Stimulated activated naive B cell treated with anti-CD40 and anti-IgM and Interleukin-4, amounts not matched to agents 10 μg/mL and 1 μg/mL and 100 μg/mL, for 72 hours (primary cell): ENCODE measurements at regions not wholly inside any gene's neighbourhood (a gene's known extent, or its start where the extent isn't known, plus 50 kb on each side); places are given as distances from the start of the nearest gene placed in this dataset.
"Not testable (repeated sequence)": the region's sequence is repeated elsewhere in the genome, so short reads cannot be mapped to it uniquely, and the experiment has no call there.

Experiments used
- ATAC-seq, 2 donors: fragments of 150-1000 bp; cut with Tn5 transposase; replicated peaks; 2 replicates each; pipeline ENCODE4 v1.10.0; 2021; ENCODE audit warnings: moderate library complexity in 1 of 2
- DNase-seq: peaks from one replicate; pipeline ENCODE4 v3.0.0; 2021
- H3K27ac Mint-ChIP-seq: one replicate; pipeline ENCODE4 v1.8.0; 2022; ENCODE audit warnings: mild to moderate bottlenecking, mixed read lengths
- H3K27me3 Mint-ChIP-seq, 2 donors: one replicate each; pipeline ENCODE4 v1.8.0; 2022; ENCODE audit warnings: mixed read lengths in 2 of 2
- H3K36me3 Mint-ChIP-seq, 2 donors: one replicate each; pipeline ENCODE4 v1.8.0; 2022; ENCODE audit warnings: mixed read lengths in 2 of 2, mild to moderate bottlenecking in 1 of 2
- H3K4me1 Mint-ChIP-seq, 2 donors: one replicate each; pipeline ENCODE4 v1.8.0; 2022; ENCODE audit warnings: mixed read lengths in 2 of 2, mild to moderate bottlenecking in 1 of 2
- H3K4me3 Mint-ChIP-seq, 2 donors: one replicate each; pipeline ENCODE4 v1.8.0; 2022; ENCODE audit warnings: mild to moderate bottlenecking in 2 of 2, mixed read lengths in 2 of 2, moderate library complexity in 1 of 2
- H3K9me3 Mint-ChIP-seq, 2 donors: one replicate each; pipeline ENCODE4 v1.8.0; 2022; ENCODE audit warnings: mixed read lengths in 2 of 2, mild to moderate bottlenecking in 1 of 2

DNA sequence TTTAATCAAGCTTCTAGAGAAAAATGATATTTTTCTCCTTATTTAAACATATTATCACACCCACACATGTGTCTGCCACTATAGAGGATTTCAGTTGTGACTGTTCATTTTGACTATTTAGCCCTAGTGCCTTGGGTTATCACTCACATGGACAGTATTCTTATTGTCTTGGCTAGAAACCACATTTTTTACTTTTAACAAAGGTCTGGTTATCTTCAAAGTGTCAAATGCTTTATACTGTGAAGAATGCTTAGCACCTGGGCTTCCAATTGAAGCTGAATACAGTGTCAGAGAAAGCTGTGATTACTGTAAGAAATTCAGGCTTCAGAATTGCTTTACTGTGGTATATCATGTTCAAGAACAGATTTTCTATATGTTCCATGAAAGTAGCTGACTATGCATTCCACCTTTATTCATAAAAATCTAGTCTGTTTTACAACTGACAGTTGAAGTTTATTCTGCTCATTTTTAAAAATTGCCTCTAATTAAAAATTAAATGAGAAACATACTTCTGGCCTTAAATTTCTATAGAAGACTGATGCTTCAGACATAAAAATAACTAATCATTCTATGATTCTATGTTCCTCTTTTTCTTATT lies 278.6 kb downstream of the SEMA3D start:
- Mint-ChIP-seq H3K4me3 (no peak overlapping the region), H3K27me3 (no peaks in the 10 kb centered on the region), H3K36me3 (no peaks in the 10 kb centered on the region), H3K9me3 (peaks cover 0 to 4% of the 10 kb centered on the region in 2 donors), H3K4me1 (no peaks in the 10 kb centered on the region), H3K27ac (no peak overlapping the region)
- ATAC-seq (no peak), DNase-seq (no peak)

DNA sequence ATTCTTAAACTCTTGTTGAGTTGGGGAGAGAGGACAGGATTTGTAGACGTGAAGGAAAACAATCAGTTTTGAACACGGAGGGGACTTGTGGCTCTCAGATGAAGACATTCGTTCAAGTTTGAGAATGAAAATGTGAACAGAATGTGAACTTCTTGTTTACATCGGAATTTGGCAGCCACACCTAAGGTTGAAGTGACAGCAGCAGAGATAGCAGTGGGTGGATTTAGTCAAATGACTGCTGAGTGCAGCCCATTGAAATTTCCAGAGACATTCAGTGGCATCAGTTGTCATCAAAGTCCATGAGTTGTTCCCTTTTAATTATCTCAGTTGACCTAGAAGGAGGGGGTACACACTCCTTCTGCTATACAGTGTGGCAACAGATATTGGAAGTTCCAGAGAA lies 280.0 kb downstream of the SEMA3D start:
- no peaks in the 10 kb centered on the region for H3K27me3 Mint-ChIP-seq
- H3K4me1 Mint-ChIP-seq = no peaks in the 10 kb centered on the region
- H3K27ac Mint-ChIP-seq = no peak overlapping the region
- H3K36me3 Mint-ChIP-seq = no peaks in the 10 kb centered on the region
- DNase-seq = no peak
- no peak for ATAC-seq
- H3K4me3 Mint-ChIP-seq = no peak overlapping the region
- H3K9me3 Mint-ChIP-seq = peaks cover 0 to 4% of the 10 kb centered on the region in 2 donors

DNA sequence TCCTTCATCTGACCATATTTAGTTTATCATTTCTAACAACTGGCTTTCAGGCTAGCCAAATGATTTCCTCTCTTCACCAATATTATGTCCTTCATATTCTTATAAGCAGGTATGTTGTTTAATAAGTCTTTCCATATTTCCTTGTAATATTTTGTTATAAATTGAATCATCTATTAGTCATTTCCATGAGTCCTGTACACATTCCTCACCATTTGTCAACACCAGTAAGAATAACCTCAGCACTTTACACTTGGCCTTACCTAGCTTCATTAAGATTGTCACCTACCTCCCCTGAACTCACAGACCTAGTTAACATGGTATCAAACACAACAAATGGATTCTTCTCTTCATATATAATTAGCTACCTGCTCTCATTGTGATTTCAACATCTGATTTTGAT lies 282.3 kb downstream of the SEMA3D start:
- no peak for ATAC-seq
- H3K4me3 Mint-ChIP-seq = no peak overlapping the region
- no peaks in the 10 kb centered on the region for H3K27me3 Mint-ChIP-seq
- H3K9me3 Mint-ChIP-seq = peaks cover 0 to 4% of the 10 kb centered on the region in 2 donors
- no peaks in the 10 kb centered on the region for H3K36me3 Mint-ChIP-seq
- H3K27ac Mint-ChIP-seq = no peak overlapping the region
- no peak for DNase-seq
- no peaks in the 10 kb centered on the region for H3K4me1 Mint-ChIP-seq

DNA sequence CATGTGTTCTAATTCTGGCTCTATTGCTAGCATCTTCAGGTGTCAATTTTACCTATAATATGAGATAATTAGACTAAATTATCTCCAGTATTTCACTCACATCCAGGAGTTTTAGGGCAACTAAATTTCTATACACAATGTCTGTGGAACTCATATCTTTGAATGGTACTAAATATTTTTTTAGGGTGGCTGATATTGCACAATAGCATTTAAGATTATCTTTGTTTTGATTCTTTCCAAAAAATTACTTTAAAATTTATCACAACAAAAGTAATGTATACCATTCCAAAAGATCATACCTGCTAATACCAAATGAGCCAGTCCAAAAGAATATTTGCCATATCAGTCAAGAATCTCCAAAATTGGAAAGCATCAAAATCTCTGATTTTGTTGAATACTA lies 285.5 kb downstream of the SEMA3D start:
- no peaks in the 10 kb centered on the region for H3K36me3 Mint-ChIP-seq
- no peak for ATAC-seq
- peaks cover 0 to 4% of the 10 kb centered on the region in 2 donors for H3K9me3 Mint-ChIP-seq
- DNase-seq = no peak
- no peaks in the 10 kb centered on the region for H3K27me3 Mint-ChIP-seq
- no peaks in the 10 kb centered on the region for H3K4me1 Mint-ChIP-seq
- H3K27ac Mint-ChIP-seq = no peak overlapping the region
- no peak overlapping the region for H3K4me3 Mint-ChIP-seq

DNA sequence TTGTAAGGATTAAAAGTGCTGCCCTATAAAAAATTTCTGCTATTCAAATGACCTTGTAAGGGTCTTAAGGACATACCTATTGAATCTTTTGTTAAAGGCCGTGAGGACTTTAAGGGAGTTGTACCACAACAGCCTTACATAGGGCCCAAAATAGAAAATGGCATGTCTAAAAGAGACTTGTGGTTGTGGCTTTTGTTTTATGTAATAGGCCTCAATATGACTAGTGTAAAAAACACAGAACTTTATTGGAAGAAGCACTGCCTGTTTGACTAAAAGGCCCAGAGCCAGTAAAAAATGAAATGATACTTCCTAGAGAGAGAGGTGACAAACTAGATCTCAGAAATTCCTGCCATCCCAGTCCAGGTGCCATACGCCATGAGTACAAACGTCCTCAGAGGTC lies 286.6 kb downstream of the SEMA3D start:
- ATAC-seq = no peak
- Mint-ChIP-seq H3K36me3 (no peaks in the 10 kb centered on the region), H3K27me3 (no peaks in the 10 kb centered on the region), H3K27ac (no peak overlapping the region), H3K4me1 (no peaks in the 10 kb centered on the region), H3K4me3 (no peak overlapping the region), H3K9me3 (peaks cover 0 to 4% of the 10 kb centered on the region in 2 donors)
- no peak for DNase-seq

DNA sequence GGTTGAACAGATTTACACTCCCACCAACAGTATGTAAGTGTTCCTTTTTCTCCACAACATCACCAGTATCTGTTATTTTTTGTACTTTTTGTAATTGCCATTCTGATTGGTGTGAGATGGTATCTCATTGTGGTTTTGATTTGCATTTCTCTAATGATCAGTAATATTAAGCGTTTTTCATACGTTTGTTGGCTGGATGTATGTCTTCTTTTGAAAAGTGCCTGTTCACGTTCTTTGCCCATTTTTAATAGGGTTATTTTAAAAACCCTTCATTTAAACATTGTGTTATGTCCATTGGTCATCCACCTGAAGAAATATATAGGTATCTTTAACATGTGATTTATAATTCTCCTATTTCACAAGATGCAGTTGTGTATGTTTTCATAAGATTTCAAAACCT lies 291.3 kb downstream of the SEMA3D start:
- DNase-seq = no peak
- H3K27ac Mint-ChIP-seq = no peak overlapping the region
- no peak for ATAC-seq
- no peaks in the 10 kb centered on the region for H3K9me3 Mint-ChIP-seq
- H3K27me3 Mint-ChIP-seq = no peaks in the 10 kb centered on the region
- no peaks in the 10 kb centered on the region for H3K36me3 Mint-ChIP-seq
- no peaks in the 10 kb centered on the region for H3K4me1 Mint-ChIP-seq
- no peak overlapping the region for H3K4me3 Mint-ChIP-seq

DNA sequence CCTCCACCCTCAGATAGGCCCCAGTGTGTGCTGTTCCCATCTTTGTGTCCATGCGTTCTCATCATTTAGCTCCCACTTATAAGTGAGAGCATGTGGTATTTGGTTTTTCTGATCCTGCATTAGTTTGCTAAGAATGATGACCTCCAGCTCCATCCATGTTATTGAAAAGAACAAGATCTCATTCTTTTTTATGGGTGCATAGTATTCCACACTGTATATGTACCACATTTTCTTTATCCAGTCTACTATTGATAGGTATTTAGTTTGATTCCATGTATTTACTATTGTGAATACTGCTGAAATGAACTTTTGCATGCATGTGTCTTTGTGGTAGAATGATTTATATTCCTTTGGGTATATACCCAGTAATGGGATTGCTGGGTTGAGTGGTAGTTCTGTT lies 303.3 kb downstream of the SEMA3D start:
- not testable (repeated sequence) for ATAC-seq

DNA sequence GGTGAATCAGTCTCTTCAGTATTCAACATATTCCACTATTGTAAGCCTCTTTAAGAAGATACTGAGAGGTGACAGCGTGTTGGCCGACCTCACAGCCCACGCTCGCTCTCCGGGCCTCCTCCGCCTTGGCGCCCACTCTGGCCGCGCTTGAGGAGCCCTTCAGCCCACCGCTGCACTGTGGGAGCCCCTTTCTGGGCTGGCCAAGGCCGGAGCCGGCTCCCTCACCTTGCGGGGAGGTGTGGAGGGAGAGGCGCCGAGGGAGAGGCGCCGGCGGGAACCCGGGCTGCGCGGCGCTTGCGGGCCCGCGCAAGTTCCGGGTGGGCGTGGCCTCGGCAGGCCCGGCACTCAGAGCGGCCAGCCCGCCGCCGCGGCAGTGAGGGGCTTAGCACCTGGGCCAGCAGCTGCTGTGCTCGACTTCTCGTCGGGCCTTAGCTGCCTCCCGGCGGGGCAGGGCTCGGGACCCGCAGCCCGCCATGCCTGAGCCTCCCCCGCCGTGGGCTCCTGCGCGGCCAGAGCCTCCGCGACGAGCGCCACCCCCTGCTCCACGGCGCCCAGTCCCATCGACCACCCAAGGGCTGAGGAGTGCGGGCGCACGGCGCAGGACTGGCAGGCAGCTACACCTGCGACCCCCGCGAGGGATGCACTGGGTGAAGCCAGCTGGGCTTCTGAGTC lies 306.4 kb downstream of the SEMA3D start:
- not testable (repeated sequence) for H3K9me3 Mint-ChIP-seq, H3K27me3 Mint-ChIP-seq, H3K4me1 Mint-ChIP-seq, H3K36me3 Mint-ChIP-seq, ATAC-seq, H3K27ac Mint-ChIP-seq, DNase-seq, H3K4me3 Mint-ChIP-seq

More for the DNA sequence above, 303.3 kb downstream of the SEMA3D start:
- not testable (repeated sequence) for DNase-seq, H3K9me3 Mint-ChIP-seq, H3K4me1 Mint-ChIP-seq, H3K27me3 Mint-ChIP-seq, H3K27ac Mint-ChIP-seq, H3K4me3 Mint-ChIP-seq, H3K36me3 Mint-ChIP-seq

DNA sequence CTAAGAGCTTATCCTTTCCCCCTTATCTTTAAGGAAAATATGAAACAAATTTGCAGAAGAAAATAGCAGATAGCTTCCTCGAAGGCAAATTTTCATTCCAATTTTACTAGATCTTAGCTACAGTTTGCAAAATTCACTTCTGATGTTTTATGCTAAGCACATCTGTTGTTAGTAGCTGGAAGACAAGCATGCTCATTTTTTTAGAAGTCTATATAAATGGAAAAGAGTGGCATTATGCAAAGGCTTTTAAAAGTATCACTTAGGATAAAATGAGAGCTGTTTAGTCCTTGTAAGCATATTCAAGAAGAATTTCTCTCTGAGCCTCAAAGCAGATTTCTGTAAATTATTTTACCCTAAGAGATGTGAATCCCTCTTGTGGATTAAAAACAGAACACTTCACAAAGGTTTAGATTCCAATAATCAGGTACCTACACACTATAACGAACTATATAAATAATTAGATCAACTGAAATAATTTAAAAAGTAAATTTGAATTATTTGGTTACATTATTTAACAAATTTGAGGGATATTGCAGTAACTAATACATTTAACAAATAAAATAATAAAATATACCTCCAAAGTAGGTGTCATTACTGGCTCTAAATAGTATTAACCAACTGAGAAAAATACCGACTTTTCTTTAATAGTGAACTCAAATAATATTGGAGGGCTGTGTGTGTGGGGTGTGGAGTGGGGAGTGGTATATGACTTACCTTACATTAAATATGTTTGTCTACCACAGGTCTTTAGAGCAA lies 307.1 kb downstream of the SEMA3D start:
- no peak overlapping the region for H3K27ac Mint-ChIP-seq
- H3K4me1 Mint-ChIP-seq = no peaks in the 10 kb centered on the region
- peaks cover 5 to 6% of the 10 kb centered on the region in 2 donors for H3K9me3 Mint-ChIP-seq
- no peak overlapping the region for H3K4me3 Mint-ChIP-seq
- H3K27me3 Mint-ChIP-seq = no peaks in the 10 kb centered on the region
- DNase-seq (no peak), ATAC-seq (no peak)
- H3K36me3 Mint-ChIP-seq = no peaks in the 10 kb centered on the region

DNA sequence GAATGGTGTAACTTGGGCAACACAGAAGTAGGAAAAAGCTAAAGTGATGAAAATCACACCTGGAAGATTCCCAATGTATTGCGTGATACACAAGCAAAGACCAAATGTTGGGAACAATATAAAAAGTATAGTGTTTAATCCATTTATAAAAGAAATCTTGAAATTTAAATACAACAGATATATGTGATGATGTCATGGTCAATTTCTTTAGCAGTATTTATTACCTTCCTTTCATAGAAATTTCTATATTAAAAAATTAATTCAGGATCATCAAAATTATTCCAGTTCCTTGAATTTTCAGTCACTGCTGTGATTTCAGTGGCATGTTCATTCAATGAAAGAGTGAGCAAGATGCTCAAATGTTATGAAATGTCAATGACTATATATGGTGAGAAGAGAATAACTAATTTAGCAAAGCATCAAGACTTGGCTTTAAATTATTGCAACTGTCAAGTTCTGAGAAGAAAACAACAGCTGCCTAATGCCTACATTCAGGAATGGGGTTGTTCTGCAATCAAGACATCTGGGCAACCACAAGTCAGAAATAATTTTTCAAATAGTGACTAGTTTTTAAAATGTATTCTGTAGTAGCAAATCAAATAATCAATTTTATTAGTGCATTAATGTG lies 308.8 kb downstream of the SEMA3D start:
- no peak overlapping the region for H3K27ac Mint-ChIP-seq
- H3K27me3 Mint-ChIP-seq = no peaks in the 10 kb centered on the region
- ATAC-seq (no peak), DNase-seq (no peak)
- no peak overlapping the region for H3K4me3 Mint-ChIP-seq
- no peaks in the 10 kb centered on the region for H3K36me3 Mint-ChIP-seq
- peaks cover 0 to 4% of the 10 kb centered on the region in 2 donors for H3K9me3 Mint-ChIP-seq
- no peaks in the 10 kb centered on the region for H3K4me1 Mint-ChIP-seq

DNA sequence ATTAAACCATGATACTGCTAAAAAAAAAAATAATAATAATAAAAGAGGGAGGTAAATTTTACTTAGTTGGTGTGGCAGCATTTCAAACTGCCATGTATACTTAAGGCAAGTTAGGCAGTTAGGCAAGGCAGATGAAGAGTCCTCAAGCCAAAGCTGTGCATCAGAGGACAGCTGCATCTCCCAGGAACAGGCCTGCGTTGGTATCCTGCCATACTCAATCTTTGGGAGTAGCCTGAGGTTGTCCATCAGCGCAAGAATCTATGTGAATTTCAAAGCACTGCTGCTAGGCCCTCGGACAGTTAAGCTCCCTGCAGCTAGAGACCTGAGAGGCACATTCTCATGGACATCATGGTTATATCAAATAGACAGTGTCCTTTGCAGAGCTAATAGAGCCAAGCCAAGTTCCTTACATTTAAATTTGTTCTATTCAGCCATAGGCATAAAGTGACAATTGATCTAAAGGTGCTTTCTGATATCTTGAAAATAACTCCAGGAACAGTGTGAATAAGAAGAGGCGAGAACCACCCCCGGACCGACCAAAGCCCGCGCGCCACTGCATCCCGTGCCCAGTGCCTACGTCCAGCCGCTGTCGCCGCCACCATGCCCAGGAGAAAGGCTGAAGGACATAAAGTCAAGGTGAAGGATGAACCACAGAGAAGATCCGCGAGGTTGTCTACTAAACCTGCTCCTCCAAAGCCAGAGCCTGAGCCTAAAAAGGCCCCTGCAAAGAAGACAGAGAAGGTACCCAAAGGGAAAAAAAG lies 310.6 kb downstream of the SEMA3D start:
- no peaks in the 10 kb centered on the region for H3K4me1 Mint-ChIP-seq
- DNase-seq (no peak), ATAC-seq (no peak)
- no peak overlapping the region for H3K4me3 Mint-ChIP-seq
- no peaks in the 10 kb centered on the region for H3K27me3 Mint-ChIP-seq
- H3K9me3 Mint-ChIP-seq = peaks cover 0 to 1% of the 10 kb centered on the region in 2 donors
- no peaks in the 10 kb centered on the region for H3K36me3 Mint-ChIP-seq
- no peak overlapping the region for H3K27ac Mint-ChIP-seq

DNA sequence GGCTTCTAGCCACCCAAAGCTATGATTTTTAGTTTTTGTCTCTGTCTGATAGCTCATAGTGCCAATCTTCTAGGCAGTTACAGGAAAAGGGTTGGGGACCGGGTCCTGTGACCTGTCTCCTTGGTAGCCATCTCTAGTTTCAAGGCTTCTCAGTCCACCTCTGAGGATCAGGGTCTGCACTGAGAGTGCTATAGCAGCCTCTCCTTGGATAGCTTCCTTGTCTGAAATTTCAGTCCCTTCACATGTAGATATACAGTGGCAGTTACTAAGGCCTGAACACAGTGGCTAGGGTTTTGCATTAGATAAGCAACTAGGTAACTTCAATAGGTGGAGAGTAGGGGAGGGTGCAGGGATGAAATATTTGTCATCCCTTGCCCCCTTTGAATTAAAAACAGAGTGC lies 321.3 kb downstream of the SEMA3D start:
- H3K4me1 Mint-ChIP-seq = no peaks in the 10 kb centered on the region
- H3K9me3 Mint-ChIP-seq = no peaks in the 10 kb centered on the region
- H3K27ac Mint-ChIP-seq = no peak overlapping the region
- DNase-seq (no peak), ATAC-seq (no peak)
- no peaks in the 10 kb centered on the region for H3K36me3 Mint-ChIP-seq
- no peak overlapping the region for H3K4me3 Mint-ChIP-seq
- H3K27me3 Mint-ChIP-seq = no peaks in the 10 kb centered on the region

DNA sequence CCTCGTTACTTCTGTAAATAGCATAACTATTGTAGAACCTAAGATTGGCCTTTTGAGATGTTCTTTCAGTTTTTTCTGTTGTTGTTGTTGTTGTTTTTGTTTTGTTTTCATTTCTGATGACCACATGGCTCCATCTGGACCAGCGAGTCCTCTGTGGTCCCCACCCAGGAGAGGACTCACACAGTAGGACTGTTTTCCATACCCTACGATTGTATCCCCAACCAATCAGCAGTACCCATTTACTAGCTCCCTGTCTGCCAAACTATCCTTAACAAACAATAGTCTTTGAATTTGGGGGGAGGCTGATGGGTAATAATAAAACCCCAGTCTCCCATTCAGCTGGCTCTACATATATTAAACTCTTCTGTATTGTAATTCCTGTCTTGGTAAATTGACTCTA lies 329.5 kb downstream of the SEMA3D start:
- Mint-ChIP-seq H3K27me3 (no peaks in the 10 kb centered on the region), H3K4me3 (no peak overlapping the region), H3K9me3 (no peaks in the 10 kb centered on the region), H3K27ac (no peak overlapping the region), H3K4me1 (no peaks in the 10 kb centered on the region), H3K36me3 (no peaks in the 10 kb centered on the region)
- no peak for DNase-seq
- ATAC-seq = no peak

DNA sequence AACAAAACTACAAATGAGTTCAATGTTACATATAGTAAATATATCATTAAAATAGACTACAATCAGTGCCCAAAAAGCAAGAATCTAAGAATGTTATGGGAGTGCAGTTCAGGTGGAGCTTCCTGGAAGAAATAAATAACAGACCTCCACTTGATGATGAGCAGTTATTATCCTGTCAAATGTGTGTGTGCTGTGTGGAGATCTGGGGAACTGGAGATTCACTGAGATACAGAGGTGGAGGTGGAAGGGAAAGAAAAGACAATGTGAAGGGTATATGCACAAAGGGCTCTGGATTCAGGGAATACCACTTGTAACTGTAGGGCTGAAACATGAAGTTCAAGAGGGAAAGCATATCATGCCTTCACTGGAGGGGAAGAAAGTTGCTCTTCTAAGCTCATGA lies 331.1 kb downstream of the SEMA3D start:
- H3K9me3 Mint-ChIP-seq = no peaks in the 10 kb centered on the region
- no peak overlapping the region for H3K27ac Mint-ChIP-seq
- no peaks in the 10 kb centered on the region for H3K36me3 Mint-ChIP-seq
- DNase-seq (no peak), ATAC-seq (no peak)
- H3K27me3 Mint-ChIP-seq = no peaks in the 10 kb centered on the region
- no peaks in the 10 kb centered on the region for H3K4me1 Mint-ChIP-seq
- H3K4me3 Mint-ChIP-seq = no peak overlapping the region
